Keratinocyte (primary cell): ENCODE measurements at regions not wholly inside any gene's neighbourhood (a gene's known extent, or its start where the extent isn't known, plus 50 kb on each side); places are given as distances from the start of the nearest gene placed in this dataset.

Experiments used
- EZH2 ChIP-seq: IDR thresholded peaks from one replicate; pipeline ENCODE4 v1.6.1; 2012; ENCODE audit warnings: inconsistent platforms, mild to moderate bottlenecking, low read length, moderate library complexity
- TF ChIP-seq, protein P1 (sequence below), 3 experiments: IDR thresholded peaks in 1 of 3; conservative IDR thresholded peaks in 1 of 3; optimal IDR thresholded peaks in 1 of 3; 2 replicates in 2 of 3; 3 replicates in 1 of 3; pipeline versions ENCODE3 to v1.5.1; 2011; ENCODE audit warnings: low read length in 3 of 3, mild to moderate bottlenecking in 3 of 3, moderate library complexity in 2 of 3, control low read depth in 1 of 3, inconsistent platforms in 1 of 3; ENCODE audit not compliant: insufficient read depth in 2 of 3; ENCODE audit errors: extremely low read depth in 1 of 3

DNA sequence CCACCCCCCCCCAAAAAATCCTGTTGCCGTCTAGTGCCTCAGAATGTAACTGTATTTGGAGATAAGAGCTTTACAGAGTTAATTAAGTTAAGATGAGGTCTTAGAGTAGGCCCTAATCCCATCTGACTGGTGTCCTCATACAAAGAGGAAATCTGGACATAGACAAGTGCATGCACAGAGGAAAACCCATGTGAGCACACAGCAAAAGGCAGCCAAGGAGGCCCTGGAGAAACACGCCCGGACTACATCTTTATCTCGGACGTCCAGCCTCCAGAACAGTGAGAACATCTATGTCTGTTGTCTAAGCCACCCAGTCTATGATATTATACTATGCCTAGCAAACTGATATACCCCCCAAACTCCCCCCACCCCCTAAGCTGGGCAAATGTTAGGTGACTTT is 193.8 kb downstream of the KATNAL1 start:
- TF ChIP-seq, protein P1, sequence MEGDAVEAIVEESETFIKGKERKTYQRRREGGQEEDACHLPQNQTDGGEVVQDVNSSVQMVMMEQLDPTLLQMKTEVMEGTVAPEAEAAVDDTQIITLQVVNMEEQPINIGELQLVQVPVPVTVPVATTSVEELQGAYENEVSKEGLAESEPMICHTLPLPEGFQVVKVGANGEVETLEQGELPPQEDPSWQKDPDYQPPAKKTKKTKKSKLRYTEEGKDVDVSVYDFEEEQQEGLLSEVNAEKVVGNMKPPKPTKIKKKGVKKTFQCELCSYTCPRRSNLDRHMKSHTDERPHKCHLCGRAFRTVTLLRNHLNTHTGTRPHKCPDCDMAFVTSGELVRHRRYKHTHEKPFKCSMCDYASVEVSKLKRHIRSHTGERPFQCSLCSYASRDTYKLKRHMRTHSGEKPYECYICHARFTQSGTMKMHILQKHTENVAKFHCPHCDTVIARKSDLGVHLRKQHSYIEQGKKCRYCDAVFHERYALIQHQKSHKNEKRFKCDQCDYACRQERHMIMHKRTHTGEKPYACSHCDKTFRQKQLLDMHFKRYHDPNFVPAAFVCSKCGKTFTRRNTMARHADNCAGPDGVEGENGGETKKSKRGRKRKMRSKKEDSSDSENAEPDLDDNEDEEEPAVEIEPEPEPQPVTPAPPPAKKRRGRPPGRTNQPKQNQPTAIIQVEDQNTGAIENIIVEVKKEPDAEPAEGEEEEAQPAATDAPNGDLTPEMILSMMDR (optimal IDR thresholded peaks at IDR 0.05 in 1 of 3, IDR thresholded peaks at IDR 0.05 in 1 of 3, conservative IDR thresholded peaks at IDR 0.05 in 1 of 3; ENCODE audit: extremely low read depth in 1 of 3, insufficient read depth in 2 of 3, low read length in 3 of 3): no peak
- no peak for TF ChIP-seq EZH2
